Mesenchymal stem cell (in vitro differentiated cells and primary cell): ENCODE measurements at regions not wholly inside any gene's neighbourhood (a gene's known extent, or its start where the extent isn't known, plus 50 kb on each side); places are given as distances from the start of the nearest gene placed in this dataset.
A peak's percentile ranks its signal among the peaks of the same experiment; 100 is the strongest.

Experiments used
- DNase-seq: peaks from one replicate; pipeline ENCODE4 v3.0.0-alpha.2; 2013
- H2AFZ ChIP-seq: one replicate; pipeline ENCODE4 v1.6.1; 2013; ENCODE audit warnings: low read depth, mild to moderate bottlenecking, control low read depth, inconsistent platforms, low read length, moderate library complexity
- H2AK5ac ChIP-seq: 2 replicates; pipeline ENCODE4 v1.6.1; 2013; ENCODE audit warnings: low read length, moderate library complexity, mild to moderate bottlenecking, inconsistent platforms; ENCODE audit not compliant: severe bottlenecking
- H2BK120ac ChIP-seq: one replicate; pipeline ENCODE4 v1.6.1; 2013; ENCODE audit warnings: low read depth, mild to moderate bottlenecking, inconsistent platforms, low read length, moderate library complexity
- H2BK12ac ChIP-seq, 2 experiments: one replicate each; pipeline ENCODE4 v1.6.1; 2013; ENCODE audit warnings: inconsistent platforms in 2 of 2, low read length in 2 of 2, mild to moderate bottlenecking in 2 of 2, moderate library complexity in 2 of 2, control low read depth in 1 of 2
- H2BK15ac ChIP-seq: one replicate; pipeline ENCODE4 v1.6.1; 2013; ENCODE audit warnings: mild to moderate bottlenecking, low read depth, inconsistent platforms; ENCODE audit not compliant: poor library complexity, severe bottlenecking
- H2BK5ac ChIP-seq: 2 replicates; pipeline ENCODE4 v1.6.1; 2013; ENCODE audit warnings: low read depth, mild to moderate bottlenecking, low read length, control low read depth, inconsistent platforms; ENCODE audit not compliant: poor library complexity, severe bottlenecking
- H3K14ac ChIP-seq, 2 experiments: one replicate each; pipeline ENCODE4 v1.6.1; 2013; ENCODE audit warnings: inconsistent platforms in 2 of 2, low read length in 2 of 2, control low read depth in 1 of 2, mild to moderate bottlenecking in 1 of 2, moderate library complexity in 1 of 2
- H3K18ac ChIP-seq, 2 experiments: one replicate each; pipeline ENCODE4 v1.6.1; 2013; ENCODE audit warnings: inconsistent platforms in 2 of 2, low read length in 2 of 2, control low read depth in 1 of 2, low read depth in 1 of 2, mild to moderate bottlenecking in 1 of 2
- H3K23ac ChIP-seq, 2 experiments: one replicate each; pipeline ENCODE4 v1.6.1; 2013; ENCODE audit warnings: inconsistent platforms in 2 of 2, low read length in 2 of 2, mild to moderate bottlenecking in 2 of 2, moderate library complexity in 2 of 2, control low read depth in 1 of 2
- H3K27ac ChIP-seq: 2 replicates; pipeline ENCODE4 v1.5.1; 2013; ENCODE audit warnings: mild to moderate bottlenecking, moderate library complexity, low read length, control low read depth, inconsistent platforms; ENCODE audit not compliant: poor library complexity, severe bottlenecking
- H3K27me3 ChIP-seq, 2 experiments: 2 replicates each; pipeline versions ENCODE4 v1.6.1 to v1.7.0; 2013; ENCODE audit warnings: low read length in 2 of 2, mild to moderate bottlenecking in 2 of 2, moderate library complexity in 2 of 2, control low read depth in 1 of 2, inconsistent platforms in 1 of 2; ENCODE audit not compliant: control insufficient read depth in 1 of 2, insufficient read depth in 1 of 2
- H3K36me3 ChIP-seq, 2 experiments: 2 replicates each; pipeline versions ENCODE4 v1.6.1 to v1.7.0; 2013; ENCODE audit warnings: low read length in 2 of 2, control low read depth in 1 of 2, inconsistent platforms in 1 of 2, low read depth in 1 of 2, mild to moderate bottlenecking in 1 of 2; ENCODE audit not compliant: insufficient read depth in 2 of 2, control insufficient read depth in 1 of 2
- H3K4ac ChIP-seq, 2 experiments: one replicate each; pipeline ENCODE4 v1.6.1; 2013; ENCODE audit warnings: inconsistent platforms in 2 of 2, low read length in 2 of 2, mild to moderate bottlenecking in 2 of 2, moderate library complexity in 2 of 2, control low read depth in 1 of 2, low read depth in 1 of 2
- H3K4me1 ChIP-seq: 2 replicates; pipeline ENCODE4 v1.6.1; 2013; ENCODE audit warnings: low read depth, low read length, control low read depth; ENCODE audit not compliant: control insufficient read depth, insufficient read depth
- H3K4me2 ChIP-seq: 2 replicates; pipeline ENCODE4 v1.6.1; 2013; ENCODE audit warnings: low read length, mild to moderate bottlenecking, inconsistent platforms; ENCODE audit not compliant: poor library complexity, severe bottlenecking
- H3K4me3 ChIP-seq, 2 experiments: 2 replicates each; pipeline versions ENCODE4 v1.5.1 to v1.7.0; 2013; ENCODE audit warnings: low read length in 2 of 2, mild to moderate bottlenecking in 2 of 2, control low read depth in 1 of 2, low read depth in 1 of 2; ENCODE audit not compliant: insufficient read depth in 1 of 2
- H3K79me1 ChIP-seq: replicated peaks from 2 replicates; pipeline ENCODE4 v1.6.1; 2013; ENCODE audit warnings: mild to moderate bottlenecking, control low read depth, low read length, inconsistent platforms; ENCODE audit not compliant: poor library complexity, severe bottlenecking
- H3K9ac ChIP-seq: 2 replicates; pipeline ENCODE4 v1.7.0; 2013; ENCODE audit warnings: mild to moderate bottlenecking, low read length, moderate library complexity
- H3K9me3 ChIP-seq: 2 replicates; pipeline ENCODE4 v1.7.0; 2013; ENCODE audit warnings: mild to moderate bottlenecking, low read length; ENCODE audit not compliant: control insufficient read depth
- H4K8ac ChIP-seq: one replicate; pipeline ENCODE4 v1.6.1; 2013; ENCODE audit warnings: inconsistent platforms, mild to moderate bottlenecking, low read length, moderate library complexity
- H4K91ac ChIP-seq: one replicate; pipeline ENCODE4 v1.6.1; 2013; ENCODE audit warnings: mild to moderate bottlenecking, low read length, inconsistent platforms
- WGBS: methylation state at CpG from one replicate; pipeline ENCODE4 v1.1.7; 2013; ENCODE audit warnings: mixed read lengths; 5-methylcytosine and 5-hydroxymethylcytosine counted together

- DNase-seq: peak; percentile 58
- Histone ChIP-seq H3K27ac (no peak overlapping the region), H3K79me1 (no peaks in the 10 kb centered on the region), H3K27me3 (peaks cover 11 to 17% of the 10 kb centered on the region in 2 experiments), H2BK5ac (no peak overlapping the region), H3K14ac (no peak overlapping the region), H2BK15ac (no peak overlapping the region), H2AK5ac (no peak overlapping the region), H3K4ac (no peak overlapping the region), H2AFZ (no peak overlapping the region), H3K9me3 (peaks cover 15% of the 10 kb centered on the region), H2BK12ac (no peak overlapping the region), H3K4me3 (no peak overlapping the region), H2BK120ac (no peak overlapping the region), H4K8ac (no peak overlapping the region), H3K36me3 (no peaks in the 10 kb centered on the region), H3K9ac (no peak overlapping the region), H4K91ac (no peak overlapping the region), H3K4me2 (no peak overlapping the region), H3K4me1 (no peaks in the 10 kb centered on the region), H3K18ac (no peak overlapping the region), H3K23ac (no peak overlapping the region)
- 70% methylated on average over 5 of the region's 7 CpGs for WGBS
Observed at GRCh38 chr7:42573881-42574672, 337.1 kb upstream of the GLI3 start.

GRCh38 chr7:42572561-42572960 lies 335.6 kb upstream of the GLI3 start:
- Histone ChIP-seq H4K91ac (no peak overlapping the region), H3K27ac (no peak overlapping the region), H3K18ac (no peak overlapping the region), H3K4me3 (no peak overlapping the region), H3K4ac (no peak overlapping the region), H2BK12ac (no peak overlapping the region), H3K4me2 (no peak overlapping the region), H3K14ac (no peak overlapping the region), H3K36me3 (no peaks in the 10 kb centered on the region), H2AK5ac (no peak overlapping the region), H2AFZ (no peak overlapping the region), H3K27me3 (peaks cover 3 to 17% of the 10 kb centered on the region in 2 experiments), H2BK120ac (no peak overlapping the region), H2BK15ac (no peak overlapping the region), H3K9me3 (peaks cover under 1% of the 10 kb centered on the region), H3K23ac (no peak overlapping the region), H4K8ac (no peak overlapping the region), H3K4me1 (no peaks in the 10 kb centered on the region), H3K9ac (no peak overlapping the region), H2BK5ac (no peak overlapping the region), H3K79me1 (no peaks in the 10 kb centered on the region)
- no peak for DNase-seq
- 80% methylated on average over 1 of the region's 1 CpG for WGBS

- Histone ChIP-seq H3K9ac (no peak overlapping the region), H2BK12ac (no peak overlapping the region), H3K27me3 (peaks cover 0 to 17% of the 10 kb centered on the region in 2 experiments), H4K91ac (no peak overlapping the region), H3K4me2 (no peak overlapping the region), H3K4me1 (no peaks in the 10 kb centered on the region), H3K27ac (no peak overlapping the region), H3K18ac (peak overlapping the region in 1 of 2 experiments; percentile 21), H2AFZ (no peak overlapping the region), H3K9me3 (no peaks in the 10 kb centered on the region), H2BK15ac (no peak overlapping the region), H3K36me3 (no peaks in the 10 kb centered on the region), H2AK5ac (no peak overlapping the region), H4K8ac (peak overlapping the region; percentile 80), H2BK120ac (no peak overlapping the region), H3K14ac (no peak overlapping the region), H3K4me3 (no peak overlapping the region), H3K4ac (no peak overlapping the region), H2BK5ac (no peak overlapping the region), H3K23ac (no peak overlapping the region), H3K79me1 (no peaks in the 10 kb centered on the region)
- DNase-seq: peak; percentile 34
- WGBS: 70% methylated on average over 7 of the region's 8 CpGs
Observed at GRCh38 chr7:42572056-42572455, 335.0 kb upstream of the GLI3 start.

GRCh38 chr7:42570944-42571343 lies 333.9 kb upstream of the GLI3 start:
- peak overlapping the region in 1 of 2 experiments; percentile 26 for H3K4ac ChIP-seq
- H3K4me2 ChIP-seq: no peak overlapping the region
- no peak overlapping the region for H3K14ac ChIP-seq
- no peaks in the 10 kb centered on the region for H3K4me1 ChIP-seq
- no peaks in the 10 kb centered on the region for H3K79me1 ChIP-seq
- no CpG with 5 or more reads among the region's 2 CpGs for WGBS
- H3K18ac ChIP-seq: peak overlapping the region in 1 of 2 experiments; percentile 52
- H2AK5ac ChIP-seq: no peak overlapping the region
- H3K23ac ChIP-seq: no peak overlapping the region
- no peak overlapping the region for H2BK15ac ChIP-seq
- no peak overlapping the region for H4K8ac ChIP-seq
- H2BK12ac ChIP-seq: no peak overlapping the region
- no peak overlapping the region for H3K4me3 ChIP-seq
- H3K9ac ChIP-seq: no peak overlapping the region
- H3K36me3 ChIP-seq: no peaks in the 10 kb centered on the region
- no peak for DNase-seq
- H2BK5ac ChIP-seq: no peak overlapping the region
- peak overlapping the region; percentile 29 for H2BK120ac ChIP-seq
- H4K91ac ChIP-seq: peak overlapping the region; percentile 36
- peaks cover 0 to 12% of the 10 kb centered on the region in 2 experiments for H3K27me3 ChIP-seq
- H3K27ac ChIP-seq: no peak overlapping the region
- H2AFZ ChIP-seq: no peak overlapping the region
- H3K9me3 ChIP-seq: no peaks in the 10 kb centered on the region
